ENCODE measurements at regions not wholly inside any gene's neighbourhood (a gene's known extent, or its start where the extent isn't known, plus 50 kb on each side); places are given as distances from the start of the nearest gene placed in this dataset.

DNA sequence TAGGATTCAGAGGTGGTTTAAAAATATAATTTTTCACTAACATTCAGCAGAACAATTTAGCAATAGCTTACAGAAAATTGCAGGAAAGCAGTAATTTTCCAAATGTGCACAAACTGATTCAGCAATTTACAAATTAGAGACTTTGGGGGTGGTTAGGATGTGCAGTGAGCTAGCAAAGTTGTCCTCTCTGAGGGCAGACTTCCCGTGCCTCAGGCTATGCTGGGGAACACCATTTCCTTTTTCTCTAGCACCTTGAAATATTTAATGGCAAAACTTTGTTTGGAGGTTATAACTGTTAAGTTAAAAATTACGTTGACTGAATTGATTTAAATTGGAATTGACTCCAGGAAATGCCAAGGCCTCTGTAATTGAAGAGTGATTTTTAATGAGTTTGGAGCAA, 258.9 kb downstream of the PTBP2 start:
- no peaks in the 10 kb centered on the region for H3K9me3 ChIP-seq (ENCODE audit: control insufficient read depth in 1 of 2, insufficient read depth in 1 of 2, low read depth in 1 of 2, low read length in 2 of 2)
- H3K9me2 ChIP-seq (ENCODE audit: insufficient read depth) = no peaks in the 10 kb centered on the region
- H2AFZ ChIP-seq (ENCODE audit: low read depth, low read length, poor library complexity, severe bottlenecking) = no peak overlapping the region
- H3K4me1 ChIP-seq (ENCODE audit: control insufficient read depth in 1 of 2, insufficient read depth in 2 of 2, low read length in 2 of 2) = no peaks in the 10 kb centered on the region
- no peaks in the 10 kb centered on the region for H3K79me2 ChIP-seq (ENCODE audit: insufficient read depth, low read length)
- H3K27ac ChIP-seq (ENCODE audit: low read depth, low read length) = no peak overlapping the region
- ChIA-PET RAD21 (ENCODE audit: low non-redundant PET in 1 of 2, low total read pairs in 2 of 2, uncharacterized antibody in 2 of 2, unreplicated experiment in 2 of 2) (no interaction called here), CTCF (no interaction called here), POLR2A (no interaction called here)
- DNase-seq (ENCODE audit: low read depth, low spot score) = no peak
- H3K27me3 ChIP-seq (ENCODE audit: insufficient read depth, low read length) = no peaks in the 10 kb centered on the region
- TF ChIP-seq SRF (IDR thresholded peaks at IDR 0.05; ENCODE audit: low read depth) = no peak
- no peak for TF ChIP-seq SP1 (IDR thresholded peaks at IDR 0.05; ENCODE audit: low read depth)
- no peak for TF ChIP-seq EZH2phosphoT487 (IDR thresholded peaks at IDR 0.05; ENCODE audit: borderline replicate concordance)
- TF ChIP-seq SIN3A (IDR thresholded peaks at IDR 0.05; ENCODE audit: low read depth) = no peak
- TF ChIP-seq, protein P1, sequence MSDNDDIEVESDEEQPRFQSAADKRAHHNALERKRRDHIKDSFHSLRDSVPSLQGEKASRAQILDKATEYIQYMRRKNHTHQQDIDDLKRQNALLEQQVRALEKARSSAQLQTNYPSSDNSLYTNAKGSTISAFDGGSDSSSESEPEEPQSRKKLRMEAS (IDR thresholded peaks at IDR 0.05) = no peak
- TF ChIP-seq, protein P2, sequence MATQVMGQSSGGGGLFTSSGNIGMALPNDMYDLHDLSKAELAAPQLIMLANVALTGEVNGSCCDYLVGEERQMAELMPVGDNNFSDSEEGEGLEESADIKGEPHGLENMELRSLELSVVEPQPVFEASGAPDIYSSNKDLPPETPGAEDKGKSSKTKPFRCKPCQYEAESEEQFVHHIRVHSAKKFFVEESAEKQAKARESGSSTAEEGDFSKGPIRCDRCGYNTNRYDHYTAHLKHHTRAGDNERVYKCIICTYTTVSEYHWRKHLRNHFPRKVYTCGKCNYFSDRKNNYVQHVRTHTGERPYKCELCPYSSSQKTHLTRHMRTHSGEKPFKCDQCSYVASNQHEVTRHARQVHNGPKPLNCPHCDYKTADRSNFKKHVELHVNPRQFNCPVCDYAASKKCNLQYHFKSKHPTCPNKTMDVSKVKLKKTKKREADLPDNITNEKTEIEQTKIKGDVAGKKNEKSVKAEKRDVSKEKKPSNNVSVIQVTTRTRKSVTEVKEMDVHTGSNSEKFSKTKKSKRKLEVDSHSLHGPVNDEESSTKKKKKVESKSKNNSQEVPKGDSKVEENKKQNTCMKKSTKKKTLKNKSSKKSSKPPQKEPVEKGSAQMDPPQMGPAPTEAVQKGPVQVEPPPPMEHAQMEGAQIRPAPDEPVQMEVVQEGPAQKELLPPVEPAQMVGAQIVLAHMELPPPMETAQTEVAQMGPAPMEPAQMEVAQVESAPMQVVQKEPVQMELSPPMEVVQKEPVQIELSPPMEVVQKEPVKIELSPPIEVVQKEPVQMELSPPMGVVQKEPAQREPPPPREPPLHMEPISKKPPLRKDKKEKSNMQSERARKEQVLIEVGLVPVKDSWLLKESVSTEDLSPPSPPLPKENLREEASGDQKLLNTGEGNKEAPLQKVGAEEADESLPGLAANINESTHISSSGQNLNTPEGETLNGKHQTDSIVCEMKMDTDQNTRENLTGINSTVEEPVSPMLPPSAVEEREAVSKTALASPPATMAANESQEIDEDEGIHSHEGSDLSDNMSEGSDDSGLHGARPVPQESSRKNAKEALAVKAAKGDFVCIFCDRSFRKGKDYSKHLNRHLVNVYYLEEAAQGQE (IDR thresholded peaks at IDR 0.05; ENCODE audit: low read depth) = no peak
- intact Hi-C loops (cut with micrococcal nuclease) = no loop called here
- H3K9ac ChIP-seq (ENCODE audit: low read length) = no peak overlapping the region
- no peak for ATAC-seq
- BruUV-seq (replicated peaks) = no TSS peak
- no peaks in the 10 kb centered on the region for H3K36me3 ChIP-seq (ENCODE audit: control insufficient read depth in 1 of 2, insufficient read depth in 2 of 2, low read length in 2 of 2)
- no peak overlapping the region for H3K4me3 ChIP-seq (replicated peaks in 1 of 2; ENCODE audit: low read depth in 1 of 2, low read length in 2 of 2)
- H4K20me1 ChIP-seq (ENCODE audit: insufficient read depth) = no peaks in the 10 kb centered on the region
- no peak overlapping the region for H3K4me2 ChIP-seq (ENCODE audit: low read length)

DNA sequence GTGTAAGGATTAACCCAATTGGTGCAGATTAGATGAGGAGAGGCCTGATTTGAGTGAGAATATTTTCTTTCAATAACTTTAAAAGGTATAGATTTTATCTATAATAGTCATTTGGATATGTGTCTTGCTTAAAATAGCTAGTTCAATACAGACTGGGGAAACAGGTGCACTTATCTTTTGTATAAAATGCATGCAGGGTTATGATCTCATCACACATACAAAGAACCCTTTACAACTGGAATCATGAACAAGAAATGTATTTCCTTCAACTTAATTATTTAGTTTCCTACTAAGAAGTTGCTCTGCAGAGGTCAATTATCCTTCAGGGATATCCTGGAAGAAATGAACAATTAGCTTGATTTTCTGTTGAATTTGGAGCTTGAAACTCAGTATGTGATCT, 259.6 kb downstream of the PTBP2 start:
- no peaks in the 10 kb centered on the region for H4K20me1 ChIP-seq (ENCODE audit: insufficient read depth)
- intact Hi-C loops (cut with micrococcal nuclease) = no loop called here
- no peak for DNase-seq (ENCODE audit: low read depth, low spot score)
- H3K36me3 ChIP-seq (ENCODE audit: control insufficient read depth in 1 of 2, insufficient read depth in 2 of 2, low read length in 2 of 2) = no peaks in the 10 kb centered on the region
- H3K4me2 ChIP-seq (ENCODE audit: low read length) = no peak overlapping the region
- H3K9ac ChIP-seq (ENCODE audit: low read length) = no peak overlapping the region
- CTCF ChIA-PET = no interaction called here
- RAD21 ChIA-PET (ENCODE audit: low non-redundant PET in 1 of 2, low total read pairs in 2 of 2, uncharacterized antibody in 2 of 2, unreplicated experiment in 2 of 2) = no interaction called here
- no peaks in the 10 kb centered on the region for H3K9me3 ChIP-seq (ENCODE audit: control insufficient read depth in 1 of 2, insufficient read depth in 1 of 2, low read depth in 1 of 2, low read length in 2 of 2)
- H2AFZ ChIP-seq (ENCODE audit: low read depth, low read length, poor library complexity, severe bottlenecking) = no peak overlapping the region
- no peaks in the 10 kb centered on the region for H3K79me2 ChIP-seq (ENCODE audit: insufficient read depth, low read length)
- H3K9me2 ChIP-seq (ENCODE audit: insufficient read depth) = no peaks in the 10 kb centered on the region
- ATAC-seq = no peak
- no peak overlapping the region for H3K4me3 ChIP-seq (replicated peaks in 1 of 2; ENCODE audit: low read depth in 1 of 2, low read length in 2 of 2)
- BruUV-seq (replicated peaks) = no TSS peak
- POLR2A ChIA-PET = no interaction called here
- no peak overlapping the region for H3K27ac ChIP-seq (ENCODE audit: low read depth, low read length)
- no peaks in the 10 kb centered on the region for H3K4me1 ChIP-seq (ENCODE audit: control insufficient read depth in 1 of 2, insufficient read depth in 2 of 2, low read length in 2 of 2)
- no peaks in the 10 kb centered on the region for H3K27me3 ChIP-seq (ENCODE audit: insufficient read depth, low read length)
- TF ChIP-seq, protein P1 (IDR thresholded peaks at IDR 0.05) = no peak
- TF ChIP-seq, protein P3, sequence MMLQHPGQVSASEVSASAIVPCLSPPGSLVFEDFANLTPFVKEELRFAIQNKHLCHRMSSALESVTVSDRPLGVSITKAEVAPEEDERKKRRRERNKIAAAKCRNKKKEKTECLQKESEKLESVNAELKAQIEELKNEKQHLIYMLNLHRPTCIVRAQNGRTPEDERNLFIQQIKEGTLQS (IDR thresholded peaks at IDR 0.05) = no peak
- TF ChIP-seq, protein P4, sequence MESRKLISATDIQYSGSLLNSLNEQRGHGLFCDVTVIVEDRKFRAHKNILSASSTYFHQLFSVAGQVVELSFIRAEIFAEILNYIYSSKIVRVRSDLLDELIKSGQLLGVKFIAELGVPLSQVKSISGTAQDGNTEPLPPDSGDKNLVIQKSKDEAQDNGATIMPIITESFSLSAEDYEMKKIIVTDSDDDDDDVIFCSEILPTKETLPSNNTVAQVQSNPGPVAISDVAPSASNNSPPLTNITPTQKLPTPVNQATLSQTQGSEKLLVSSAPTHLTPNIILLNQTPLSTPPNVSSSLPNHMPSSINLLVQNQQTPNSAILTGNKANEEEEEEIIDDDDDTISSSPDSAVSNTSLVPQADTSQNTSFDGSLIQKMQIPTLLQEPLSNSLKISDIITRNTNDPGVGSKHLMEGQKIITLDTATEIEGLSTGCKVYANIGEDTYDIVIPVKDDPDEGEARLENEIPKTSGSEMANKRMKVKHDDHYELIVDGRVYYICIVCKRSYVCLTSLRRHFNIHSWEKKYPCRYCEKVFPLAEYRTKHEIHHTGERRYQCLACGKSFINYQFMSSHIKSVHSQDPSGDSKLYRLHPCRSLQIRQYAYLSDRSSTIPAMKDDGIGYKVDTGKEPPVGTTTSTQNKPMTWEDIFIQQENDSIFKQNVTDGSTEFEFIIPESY (IDR thresholded peaks at IDR 0.05; ENCODE audit: extremely low read depth, insufficient replicate concordance, low read length) = no peak
- TF ChIP-seq CEBPB (IDR thresholded peaks at IDR 0.05; ENCODE audit: low read depth) (no peak), EZH2phosphoT487 (IDR thresholded peaks at IDR 0.05; ENCODE audit: borderline replicate concordance) (no peak), ELF1 (IDR thresholded peaks at IDR 0.05; ENCODE audit: borderline replicate concordance, low read depth) (no peak)
- TF ChIP-seq, protein P2 (IDR thresholded peaks at IDR 0.05; ENCODE audit: low read depth) = no peak

Data from HCT116 (cell line).